Testis (tissue), 2 donors: ENCODE measurements at regions not wholly inside any gene's neighbourhood (a gene's known extent, or its start where the extent isn't known, plus 50 kb on each side); places are given as distances from the start of the nearest gene placed in this dataset.

Source experiments
- DNase-seq: peaks from one replicate; pipeline ENCODE4 v3.0.0-alpha.2; 2019
- H3K27ac ChIP-seq, 2 donors: fragments of 200-600 bp; sonication (generic); one replicate each; pipeline ENCODE4 v1.5.1; 2019
- H3K27me3 ChIP-seq: fragments of 200-600 bp; sonication (generic); one replicate; pipeline ENCODE4 v1.5.1; 2019
- H3K36me3 ChIP-seq: fragments of 200-600 bp; sonication (generic); one replicate; pipeline ENCODE4 v1.5.1; 2017; ENCODE audit warnings: low read depth; ENCODE audit errors: missing control alignments
- H3K4me1 ChIP-seq: fragments of 200-600 bp; sonication (generic); one replicate; pipeline ENCODE4 v1.5.1; 2019
- H3K4me3 ChIP-seq, 2 donors: fragments of 200-600 bp; sonication (generic); one replicate each; pipeline ENCODE4 v1.5.1; 2017 to 2019
- H3K9me3 ChIP-seq: fragments of 200-600 bp; sonication (generic); one replicate; pipeline ENCODE4 v1.5.1; 2017
- POLR2A ChIP-seq: fragments of 450-650 bp; IDR thresholded peaks from one replicate; pipeline ENCODE4 v1.6.1; 2017; ENCODE audit warnings: antibody characterized with exemption, mild to moderate bottlenecking, moderate library complexity
- WGBS, 2 donors: methylation state at CpG; one replicate each; pipeline ENCODE4 v1.1.5; 2018; 5-methylcytosine and 5-hydroxymethylcytosine counted together
- intact Hi-C: fragments of 100-400 bp; cut with DNase I; formaldehyde crosslinking; loops from one replicate; pipeline ENCODE4 v1.15.1; 2023; ENCODE audit warnings: low total_unique reads
- TF ChIP-seq, protein P1 (sequence below), 3 experiments: fragments of 450-650 bp in 2 of 3; fragments of 200-600 bp in 1 of 3; sonication (generic) in 1 of 3; IDR thresholded peaks; one replicate each; pipeline ENCODE4 v1.5.1; 2016 to 2019; ENCODE audit warnings: antibody characterized with exemption in 3 of 3, mild to moderate bottlenecking in 2 of 3, moderate library complexity in 1 of 3

DNA sequence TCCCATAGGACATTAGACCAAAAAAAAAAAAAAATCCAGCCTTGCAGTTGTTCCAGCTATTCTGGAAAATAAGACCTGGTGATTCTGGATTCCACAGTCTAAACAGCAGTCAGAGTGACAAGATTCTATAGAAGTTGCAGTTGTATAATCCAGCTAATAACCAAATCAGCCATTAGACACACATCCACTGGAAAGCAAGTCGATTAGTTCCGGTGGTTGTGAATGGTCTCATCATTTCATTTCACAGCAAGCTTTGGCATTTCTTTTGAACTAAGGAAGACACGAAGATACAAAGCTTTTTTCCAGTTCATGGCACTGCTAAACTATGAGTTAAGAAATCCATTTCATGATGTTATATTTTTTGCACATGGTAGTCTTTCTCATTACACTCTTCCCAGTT, 54.4 kb upstream of the FAM89A start:
- no peaks in the 10 kb centered on the region for H3K27me3 ChIP-seq
- no peak overlapping the region for H3K4me3 ChIP-seq
- no peaks in the 10 kb centered on the region for H3K4me1 ChIP-seq
- no peaks in the 10 kb centered on the region for H3K36me3 ChIP-seq
- no peak overlapping the region for H3K27ac ChIP-seq
- TF ChIP-seq, protein P1, sequence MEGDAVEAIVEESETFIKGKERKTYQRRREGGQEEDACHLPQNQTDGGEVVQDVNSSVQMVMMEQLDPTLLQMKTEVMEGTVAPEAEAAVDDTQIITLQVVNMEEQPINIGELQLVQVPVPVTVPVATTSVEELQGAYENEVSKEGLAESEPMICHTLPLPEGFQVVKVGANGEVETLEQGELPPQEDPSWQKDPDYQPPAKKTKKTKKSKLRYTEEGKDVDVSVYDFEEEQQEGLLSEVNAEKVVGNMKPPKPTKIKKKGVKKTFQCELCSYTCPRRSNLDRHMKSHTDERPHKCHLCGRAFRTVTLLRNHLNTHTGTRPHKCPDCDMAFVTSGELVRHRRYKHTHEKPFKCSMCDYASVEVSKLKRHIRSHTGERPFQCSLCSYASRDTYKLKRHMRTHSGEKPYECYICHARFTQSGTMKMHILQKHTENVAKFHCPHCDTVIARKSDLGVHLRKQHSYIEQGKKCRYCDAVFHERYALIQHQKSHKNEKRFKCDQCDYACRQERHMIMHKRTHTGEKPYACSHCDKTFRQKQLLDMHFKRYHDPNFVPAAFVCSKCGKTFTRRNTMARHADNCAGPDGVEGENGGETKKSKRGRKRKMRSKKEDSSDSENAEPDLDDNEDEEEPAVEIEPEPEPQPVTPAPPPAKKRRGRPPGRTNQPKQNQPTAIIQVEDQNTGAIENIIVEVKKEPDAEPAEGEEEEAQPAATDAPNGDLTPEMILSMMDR (IDR thresholded peaks at IDR 0.05): no peak
- no peak for TF ChIP-seq POLR2A
- no peak for DNase-seq
- WGBS, 2 donors: 86 to 96% methylated on average over 3 of the region's 3 CpGs
- intact Hi-C loops: no loop called here
- H3K9me3 ChIP-seq: no peaks in the 10 kb centered on the region

DNA sequence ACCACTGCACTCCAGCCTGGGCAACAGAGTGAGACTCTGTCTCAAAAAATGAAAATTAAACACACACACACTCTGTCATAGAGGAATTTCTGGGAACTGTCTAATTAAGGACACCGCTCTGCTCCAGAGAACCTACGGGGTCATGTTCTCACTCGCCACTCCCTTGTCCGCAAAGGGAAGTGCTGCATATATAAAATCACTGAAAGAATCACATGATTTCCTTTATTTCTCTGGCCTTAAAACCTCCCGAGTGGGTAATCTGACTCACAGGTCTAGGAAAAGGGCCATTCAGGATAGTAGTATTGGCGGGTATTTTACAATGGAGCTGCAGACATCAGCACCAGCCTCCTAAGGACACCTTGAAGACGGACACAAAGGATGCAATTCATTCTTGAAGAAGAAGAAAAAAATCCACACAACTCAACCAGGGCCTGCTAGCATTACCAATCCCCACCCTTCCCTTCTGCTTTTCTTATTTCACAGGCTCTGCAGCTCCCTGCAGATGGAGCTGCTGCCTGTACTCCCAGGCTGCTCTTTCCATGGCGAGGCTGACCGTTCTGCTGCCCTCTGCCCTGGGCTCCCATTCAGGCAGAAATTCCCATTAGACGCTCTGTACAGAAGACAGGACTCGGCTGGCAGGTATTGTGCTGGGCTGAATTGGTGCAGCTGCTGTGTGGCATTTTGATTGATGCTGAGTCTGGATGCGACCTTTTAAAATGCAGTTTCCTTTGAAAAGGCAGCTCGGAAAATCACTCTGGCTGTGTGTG, 53.3 kb upstream of the FAM89A start:
- Histone ChIP-seq H3K9me3 (no peaks in the 10 kb centered on the region), H3K36me3 (no peaks in the 10 kb centered on the region), H3K27ac (no peak overlapping the region), H3K4me3 (no peak overlapping the region), H3K27me3 (no peaks in the 10 kb centered on the region), H3K4me1 (no peaks in the 10 kb centered on the region)
- DNase-seq: no peak
- WGBS, 2 donors: 60 to 65% methylated on average over 13 of the region's 13 CpGs
- intact Hi-C loops: no loop called here
- TF ChIP-seq, protein P1 (IDR thresholded peaks at IDR 0.05): no peak
- TF ChIP-seq POLR2A: no peak

DNA sequence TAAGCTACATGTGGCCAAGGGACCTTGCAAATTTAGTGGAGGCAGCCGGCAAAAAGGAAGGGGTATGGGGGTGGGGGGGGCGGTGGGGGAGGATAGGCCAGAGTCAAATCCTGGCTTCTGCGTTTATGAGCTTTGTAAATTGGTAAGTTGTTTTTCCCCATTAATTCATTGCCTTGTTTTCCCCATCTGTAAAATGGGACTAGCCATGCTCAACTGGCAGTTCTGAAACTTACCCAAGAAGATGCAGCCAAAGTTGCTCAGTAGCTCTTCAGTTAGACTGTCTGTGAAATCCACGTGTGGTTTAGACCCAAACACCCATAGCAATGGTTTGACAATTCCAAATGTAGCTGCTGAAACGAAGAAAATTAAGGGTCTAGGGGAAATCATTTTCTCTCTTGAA, 52.3 kb upstream of the FAM89A start:
- H3K4me1 ChIP-seq: no peaks in the 10 kb centered on the region
- WGBS, 2 donors: 78 to 87% methylated on average over 5 of the region's 5 CpGs
- no peak overlapping the region for H3K4me3 ChIP-seq
- H3K9me3 ChIP-seq: no peaks in the 10 kb centered on the region
- DNase-seq: no peak
- intact Hi-C loops: no loop called here
- no peak overlapping the region for H3K27ac ChIP-seq
- TF ChIP-seq, protein P1 (IDR thresholded peaks at IDR 0.05): no peak
- no peak for TF ChIP-seq POLR2A
- no peaks in the 10 kb centered on the region for H3K27me3 ChIP-seq
- H3K36me3 ChIP-seq: no peaks in the 10 kb centered on the region

DNA sequence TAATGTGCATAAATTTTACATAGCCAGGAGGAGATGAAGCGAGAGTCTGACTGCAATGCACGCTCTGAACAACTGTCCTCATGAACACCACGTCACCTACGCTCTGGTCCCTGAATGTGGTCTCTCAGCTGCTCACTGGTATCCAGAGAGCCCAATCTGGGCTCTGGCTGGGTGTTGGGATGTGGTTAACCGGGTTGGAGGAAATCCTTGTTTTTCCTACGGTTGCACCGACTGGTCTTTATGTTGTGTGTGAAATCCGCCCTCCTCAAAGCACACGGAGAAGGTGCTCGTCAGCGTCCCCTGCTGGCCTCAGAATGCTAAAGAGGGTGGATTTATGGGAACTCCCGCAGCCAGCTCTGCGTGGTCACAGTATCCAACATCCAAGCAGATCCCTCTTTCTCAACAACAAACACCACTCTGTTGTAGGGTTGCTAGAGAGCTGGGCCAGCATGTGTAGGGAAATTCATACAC, 51.8 kb upstream of the FAM89A start:
- TF ChIP-seq POLR2A: no peak
- TF ChIP-seq, protein P1 (IDR thresholded peaks at IDR 0.05): peak in 2 of 3 experiments; percentile 7 to 22
- Histone ChIP-seq H3K36me3 (no peaks in the 10 kb centered on the region), H3K4me1 (no peaks in the 10 kb centered on the region), H3K4me3 (no peak overlapping the region), H3K27ac (no peak overlapping the region), H3K9me3 (no peaks in the 10 kb centered on the region), H3K27me3 (no peaks in the 10 kb centered on the region)
- intact Hi-C loops: no loop called here
- DNase-seq: no peak
- WGBS, 2 donors: 79 to 80% methylated on average over 13 of the region's 13 CpGs

DNA sequence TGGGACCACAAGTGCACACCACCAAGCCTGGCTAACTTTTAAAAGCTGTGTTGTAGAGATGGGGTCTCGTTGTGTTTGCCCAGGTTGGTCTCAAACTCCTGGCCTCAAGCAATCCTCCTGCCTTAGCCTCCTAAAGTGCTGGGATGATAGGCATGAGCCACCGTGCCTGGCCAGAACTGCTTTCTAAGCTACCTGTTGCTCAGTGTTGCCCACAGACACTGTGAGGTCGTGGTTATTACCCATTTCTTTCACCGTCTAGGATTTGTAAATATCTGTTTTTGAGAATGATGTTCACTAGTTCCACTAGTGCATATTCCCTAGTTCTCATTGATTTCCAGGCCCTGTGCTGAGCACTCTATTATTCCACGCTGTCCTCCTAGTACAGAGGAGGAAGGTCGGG, 51.4 kb upstream of the FAM89A start:
- TF ChIP-seq POLR2A: no peak
- TF ChIP-seq, protein P1 (IDR thresholded peaks at IDR 0.05): no peak
- intact Hi-C loops: no loop called here
- WGBS, 2 donors: 93 to 95% methylated on average over 6 of the region's 6 CpGs
- DNase-seq: no peak
- Histone ChIP-seq H3K9me3 (no peaks in the 10 kb centered on the region), H3K4me3 (no peak overlapping the region), H3K36me3 (no peaks in the 10 kb centered on the region), H3K27me3 (no peaks in the 10 kb centered on the region), H3K27ac (no peak overlapping the region), H3K4me1 (no peaks in the 10 kb centered on the region)
